Endodermal cell (in vitro differentiated cells): ENCODE measurements at regions not wholly inside any gene's neighbourhood (a gene's known extent, or its start where the extent isn't known, plus 50 kb on each side); places are given as distances from the start of the nearest gene placed in this dataset.

Experiments used
- DNase-seq: peaks from one replicate; pipeline ENCODE4 v3.0.0-alpha.2; 2017
- H3K27ac ChIP-seq: 2 replicates; pipeline ENCODE4 v1.5.1; 2013; ENCODE audit warnings: mild to moderate bottlenecking, low read depth, low read length, moderate library complexity
- H3K27me3 ChIP-seq: 2 replicates; pipeline ENCODE4 v1.6.1; 2013; ENCODE audit warnings: mild to moderate bottlenecking, low read length, moderate library complexity; ENCODE audit not compliant: insufficient read depth, control insufficient read depth, poor library complexity, severe bottlenecking
- H3K36me3 ChIP-seq: 2 replicates; pipeline ENCODE4 v1.7.0; 2013; ENCODE audit warnings: mild to moderate bottlenecking, low read length, moderate library complexity; ENCODE audit not compliant: control insufficient read depth, insufficient read depth
- H3K4me1 ChIP-seq: one replicate; pipeline ENCODE4 v1.7.0; 2013; ENCODE audit warnings: low read length; ENCODE audit not compliant: control insufficient read depth, insufficient read depth
- H3K4me3 ChIP-seq: 2 replicates; pipeline ENCODE4 v1.5.1; 2013; ENCODE audit warnings: mild to moderate bottlenecking, low read length, moderate library complexity
- H3K9ac ChIP-seq: 2 replicates; pipeline ENCODE4 v1.6.1; 2013; ENCODE audit warnings: mild to moderate bottlenecking, low read length, moderate library complexity; ENCODE audit not compliant: poor library complexity, severe bottlenecking; ENCODE audit errors: extremely low read depth
- H3K9me3 ChIP-seq: 2 replicates; pipeline ENCODE4 v1.6.1; 2013; ENCODE audit warnings: mild to moderate bottlenecking, low read length, moderate library complexity; ENCODE audit not compliant: control insufficient read depth
- H3K27ac Mint-ChIP-seq: 2 replicates; pipeline ENCODE4 v1.8.0; 2020; ENCODE audit warnings: mixed read lengths
- H3K27me3 Mint-ChIP-seq: 2 replicates; pipeline ENCODE4 v1.8.0; 2021; ENCODE audit warnings: mild to moderate bottlenecking, mixed read lengths; ENCODE audit not compliant: insufficient read depth
- H3K36me3 Mint-ChIP-seq: 2 replicates; pipeline ENCODE4 v1.8.0; 2020; ENCODE audit warnings: low read depth, mixed read lengths
- H3K4me1 Mint-ChIP-seq: 2 replicates; pipeline ENCODE4 v1.8.0; 2020; ENCODE audit warnings: mixed read lengths
- H3K4me3 Mint-ChIP-seq: 2 replicates; pipeline ENCODE4 v1.8.0; 2020; ENCODE audit warnings: mild to moderate bottlenecking, moderate library complexity, mixed read lengths
- H3K9me3 Mint-ChIP-seq: 2 replicates; pipeline ENCODE4 v1.8.0; 2020; ENCODE audit warnings: mild to moderate bottlenecking, mixed read lengths
- WGBS, 2 experiments: methylation state at CpG; one replicate each; pipeline versions ENCODE4 v1.1.5 to v1.1.7; 2013; ENCODE audit warnings: missing lambda C conversion rate in 2 of 2, mixed read lengths in 1 of 2; ENCODE audit not compliant: insufficient coverage in 1 of 2, insufficient read length in 1 of 2; 5-methylcytosine and 5-hydroxymethylcytosine counted together
- TF ChIP-seq, protein P1 (sequence below): fragments of 200-600 bp; sonication (generic); conservative IDR thresholded peaks from 2 replicates; pipeline ENCODE4 v1.5.0; 2021; ENCODE audit warnings: antibody characterized with exemption, mild to moderate bottlenecking

DNA sequence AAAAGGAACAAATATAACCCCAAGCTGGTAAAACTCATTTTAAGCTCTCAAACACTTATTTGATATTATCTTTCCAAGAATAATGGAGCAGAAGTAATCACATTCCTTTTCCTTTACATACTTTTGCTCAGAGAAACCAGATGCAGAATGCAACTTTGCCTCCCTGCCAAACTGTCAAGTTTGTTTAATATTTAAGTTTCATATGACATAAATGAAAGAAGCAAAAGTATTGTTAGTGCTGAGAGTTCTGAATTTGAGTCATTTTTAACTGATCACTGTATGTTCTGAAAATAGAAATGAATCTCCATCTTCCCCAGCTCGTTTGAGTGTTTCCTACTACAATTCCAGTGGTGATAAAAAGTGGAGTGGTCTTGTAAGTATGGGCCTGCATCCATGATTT, 423.4 kb downstream of the PID1 start:
- no peak overlapping the region for H3K27ac Mint-ChIP-seq
- H3K9me3 ChIP-seq: no peaks in the 10 kb centered on the region
- H3K27me3 Mint-ChIP-seq: no peaks in the 10 kb centered on the region
- TF ChIP-seq, protein P1, sequence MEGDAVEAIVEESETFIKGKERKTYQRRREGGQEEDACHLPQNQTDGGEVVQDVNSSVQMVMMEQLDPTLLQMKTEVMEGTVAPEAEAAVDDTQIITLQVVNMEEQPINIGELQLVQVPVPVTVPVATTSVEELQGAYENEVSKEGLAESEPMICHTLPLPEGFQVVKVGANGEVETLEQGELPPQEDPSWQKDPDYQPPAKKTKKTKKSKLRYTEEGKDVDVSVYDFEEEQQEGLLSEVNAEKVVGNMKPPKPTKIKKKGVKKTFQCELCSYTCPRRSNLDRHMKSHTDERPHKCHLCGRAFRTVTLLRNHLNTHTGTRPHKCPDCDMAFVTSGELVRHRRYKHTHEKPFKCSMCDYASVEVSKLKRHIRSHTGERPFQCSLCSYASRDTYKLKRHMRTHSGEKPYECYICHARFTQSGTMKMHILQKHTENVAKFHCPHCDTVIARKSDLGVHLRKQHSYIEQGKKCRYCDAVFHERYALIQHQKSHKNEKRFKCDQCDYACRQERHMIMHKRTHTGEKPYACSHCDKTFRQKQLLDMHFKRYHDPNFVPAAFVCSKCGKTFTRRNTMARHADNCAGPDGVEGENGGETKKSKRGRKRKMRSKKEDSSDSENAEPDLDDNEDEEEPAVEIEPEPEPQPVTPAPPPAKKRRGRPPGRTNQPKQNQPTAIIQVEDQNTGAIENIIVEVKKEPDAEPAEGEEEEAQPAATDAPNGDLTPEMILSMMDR: no peak
- no peaks in the 10 kb centered on the region for H3K4me1 ChIP-seq
- no peaks in the 10 kb centered on the region for H3K4me1 Mint-ChIP-seq
- WGBS, 2 experiments: 91% methylated on average over 1 of the region's 1 CpG; no CpG with 5 or more reads in 1 of the 2 experiments
- H3K9me3 Mint-ChIP-seq: no peaks in the 10 kb centered on the region
- no peaks in the 10 kb centered on the region for H3K36me3 ChIP-seq
- H3K36me3 Mint-ChIP-seq: no peaks in the 10 kb centered on the region
- H3K4me3 Mint-ChIP-seq: no peak overlapping the region
- H3K4me3 ChIP-seq: no peak overlapping the region
- no peak overlapping the region for H3K27ac ChIP-seq
- H3K27me3 ChIP-seq: no peaks in the 10 kb centered on the region
- DNase-seq: no peak
- H3K9ac ChIP-seq: no peak overlapping the region

DNA sequence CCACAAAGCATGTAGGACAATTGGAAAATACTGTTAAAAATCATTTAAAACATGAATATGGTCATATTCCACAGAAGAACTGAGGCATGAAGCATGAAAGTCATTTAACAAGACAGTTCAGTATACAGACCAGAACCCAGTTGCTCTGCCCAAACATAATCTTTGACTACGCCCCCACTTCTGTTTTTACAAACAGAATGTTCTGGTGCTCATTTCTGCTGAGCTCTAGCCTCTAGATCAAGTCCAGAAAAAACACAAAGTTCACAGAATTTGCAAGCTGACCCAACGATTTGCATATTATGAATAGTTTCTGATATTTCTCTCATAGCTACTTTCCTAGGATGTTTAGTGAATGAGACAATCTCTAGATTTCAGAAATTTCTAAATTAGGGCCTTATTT, 424.9 kb downstream of the PID1 start:
- H3K4me1 Mint-ChIP-seq: no peaks in the 10 kb centered on the region
- WGBS, 2 experiments: 71 to 100% methylated on average over 1 to 2 of the region's 2 CpGs

DNA sequence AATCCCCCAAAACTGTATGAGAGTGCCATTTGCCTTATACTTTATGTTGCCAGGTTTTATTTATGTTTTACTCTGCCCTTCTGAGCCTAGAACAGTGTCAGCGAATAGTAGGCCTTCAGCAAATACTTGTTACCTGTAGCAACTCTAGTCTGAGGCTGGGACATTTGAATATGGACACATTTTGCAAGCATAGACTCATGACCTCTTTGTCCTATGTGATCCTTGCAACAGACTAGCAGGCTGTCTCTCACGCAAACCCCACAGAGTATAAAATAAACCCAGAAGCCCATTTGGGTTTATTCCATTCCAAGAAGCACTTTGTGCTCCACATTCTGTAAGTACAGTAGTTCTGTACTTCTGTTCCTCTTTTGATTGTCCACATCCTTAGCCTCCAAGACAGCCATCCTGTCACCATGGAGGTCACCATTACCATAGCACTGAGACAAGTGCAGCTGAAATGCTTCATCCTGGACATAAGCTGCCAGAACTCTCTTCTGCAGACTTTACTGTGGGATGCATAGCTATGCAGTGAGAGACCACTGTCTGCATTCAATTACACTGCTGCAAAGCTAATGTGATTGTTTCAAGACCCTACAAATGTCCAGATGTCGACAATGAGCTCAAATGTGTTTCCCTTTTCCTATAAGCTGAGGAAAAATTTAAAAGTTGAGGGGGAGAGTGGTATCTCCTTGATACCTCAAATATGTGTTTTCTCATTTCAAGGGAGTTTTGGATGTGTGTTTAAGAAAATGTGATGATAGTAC, 425.7 kb downstream of the PID1 start:
- WGBS, 2 experiments: 88 to 95% methylated on average over 3 of the region's 3 CpGs
- no peak overlapping the region for H3K4me3 Mint-ChIP-seq
- H3K27ac Mint-ChIP-seq: no peak overlapping the region

More for the DNA sequence above, 424.9 kb downstream of the PID1 start:
- Histone ChIP-seq H3K4me3 (no peak overlapping the region), H3K27ac (no peak overlapping the region), H3K9ac (no peak overlapping the region), H3K4me1 (no peaks in the 10 kb centered on the region), H3K9me3 (no peaks in the 10 kb centered on the region), H3K27me3 (no peaks in the 10 kb centered on the region), H3K36me3 (no peaks in the 10 kb centered on the region)
- no peaks in the 10 kb centered on the region for H3K36me3 Mint-ChIP-seq
- H3K9me3 Mint-ChIP-seq: no peaks in the 10 kb centered on the region
- TF ChIP-seq, protein P1: no peak
- no peak overlapping the region for H3K27ac Mint-ChIP-seq
- no peak overlapping the region for H3K4me3 Mint-ChIP-seq
- DNase-seq: no peak
- no peaks in the 10 kb centered on the region for H3K27me3 Mint-ChIP-seq

More for the DNA sequence above, 425.7 kb downstream of the PID1 start:
- Mint-ChIP-seq H3K27me3 (no peaks in the 10 kb centered on the region), H3K4me1 (no peaks in the 10 kb centered on the region), H3K36me3 (no peaks in the 10 kb centered on the region), H3K9me3 (no peaks in the 10 kb centered on the region)
- Histone ChIP-seq H3K27me3 (no peaks in the 10 kb centered on the region), H3K9me3 (no peaks in the 10 kb centered on the region), H3K4me3 (no peak overlapping the region), H3K4me1 (no peaks in the 10 kb centered on the region), H3K27ac (peak overlapping the region; percentile 22), H3K36me3 (no peaks in the 10 kb centered on the region), H3K9ac (no peak overlapping the region)
- DNase-seq: no peak
- TF ChIP-seq, protein P1: no peak
